IPS-18a (cell line): ENCODE measurements at regions not wholly inside any gene's neighbourhood (a gene's known extent, or its start where the extent isn't known, plus 50 kb on each side); places are given as distances from the start of the nearest gene placed in this dataset.

ENCODE experiments used
- H3K27ac ChIP-seq: one replicate; pipeline ENCODE4 v1.5.1; 2013; ENCODE audit warnings: low read length
- H3K27me3 ChIP-seq: one replicate; pipeline ENCODE4 v1.6.1; 2013; ENCODE audit warnings: mild to moderate bottlenecking, low read length; ENCODE audit not compliant: control insufficient read depth, insufficient read depth
- H3K36me3 ChIP-seq: one replicate; pipeline ENCODE4 v1.6.1; 2013; ENCODE audit warnings: low read depth, low read length; ENCODE audit not compliant: control insufficient read depth
- H3K4me1 ChIP-seq: one replicate; pipeline ENCODE4 v1.6.1; 2013; ENCODE audit warnings: low read depth, low read length; ENCODE audit not compliant: control insufficient read depth
- H3K4me3 ChIP-seq: one replicate; pipeline ENCODE4 v1.5.1; 2013; ENCODE audit warnings: low read length
- H3K9ac ChIP-seq: one replicate; pipeline ENCODE4 v1.6.1; 2013; ENCODE audit warnings: mild to moderate bottlenecking, low read length, moderate library complexity
- H3K9me3 ChIP-seq: one replicate; pipeline ENCODE4 v1.6.1; 2013; ENCODE audit warnings: low read depth, low read length; ENCODE audit not compliant: control insufficient read depth

DNA sequence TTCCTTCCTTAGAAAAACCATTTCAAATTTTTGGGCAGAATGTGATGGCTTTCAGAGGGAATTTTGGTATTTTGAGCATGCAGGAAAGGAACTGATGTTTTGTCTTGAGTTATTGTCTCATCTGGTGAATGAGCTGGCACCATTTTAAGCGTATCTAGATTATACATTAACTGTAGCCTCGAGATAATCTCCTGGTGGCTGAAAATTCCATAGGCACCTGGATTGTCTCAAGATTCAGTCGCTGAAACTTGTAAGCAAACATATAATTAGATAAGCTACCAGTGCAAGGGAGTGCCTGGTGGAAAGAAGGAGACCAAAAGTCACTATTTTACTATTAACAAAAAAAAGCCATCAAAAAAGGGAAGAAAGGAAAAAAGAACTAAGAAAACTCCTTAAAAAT lies 687.8 kb upstream of the DDX18 start:
- no peak overlapping the region for H3K4me3 ChIP-seq
- H3K27ac ChIP-seq: no peak overlapping the region
- no peaks in the 10 kb centered on the region for H3K27me3 ChIP-seq
- no peak overlapping the region for H3K9ac ChIP-seq
- no peaks in the 10 kb centered on the region for H3K4me1 ChIP-seq
- no peaks in the 10 kb centered on the region for H3K9me3 ChIP-seq
- no peaks in the 10 kb centered on the region for H3K36me3 ChIP-seq

DNA sequence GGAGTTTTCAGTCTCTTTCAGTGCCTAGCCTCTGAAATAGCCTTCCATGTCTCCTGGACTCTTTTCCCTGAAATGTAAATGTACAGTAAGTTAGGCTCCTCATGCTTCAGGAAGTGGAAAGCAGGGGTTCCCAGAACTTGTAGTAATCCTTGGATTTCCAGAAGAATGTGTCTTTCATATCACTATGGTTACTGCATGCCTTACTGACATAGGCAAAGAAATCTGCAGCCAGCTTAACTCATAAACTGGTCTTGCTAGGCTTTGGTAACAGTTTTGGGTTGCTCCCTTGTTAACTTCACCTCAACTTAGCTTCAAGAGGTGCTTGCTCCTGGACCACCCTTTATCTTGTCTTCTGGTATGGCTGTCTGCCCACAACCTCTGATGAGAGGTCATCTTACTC lies 686.8 kb upstream of the DDX18 start:
- H3K27ac ChIP-seq: no peak overlapping the region
- H3K36me3 ChIP-seq: no peaks in the 10 kb centered on the region
- H3K4me3 ChIP-seq: no peak overlapping the region
- no peaks in the 10 kb centered on the region for H3K27me3 ChIP-seq
- no peaks in the 10 kb centered on the region for H3K4me1 ChIP-seq
- no peak overlapping the region for H3K9ac ChIP-seq
- no peaks in the 10 kb centered on the region for H3K9me3 ChIP-seq

DNA sequence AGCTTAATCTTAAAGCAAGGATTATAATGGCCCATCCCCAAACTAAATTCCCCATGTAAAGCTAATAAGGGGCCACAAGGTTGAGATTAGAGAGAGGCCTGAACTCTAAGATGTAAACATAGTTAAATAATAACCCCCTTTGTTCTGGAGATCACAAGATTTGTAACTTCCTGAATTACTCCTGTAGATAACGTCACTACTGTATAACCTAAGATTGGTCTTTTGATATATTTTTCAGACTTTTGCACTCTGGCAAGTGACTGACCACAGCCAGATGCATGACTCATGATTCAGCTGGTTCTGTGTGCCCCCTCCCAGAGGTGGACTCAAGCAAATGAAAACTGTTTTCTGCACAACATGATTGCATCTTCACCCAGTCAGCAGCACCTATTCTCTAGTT lies 686.0 kb upstream of the DDX18 start:
- H3K4me3 ChIP-seq: no peak overlapping the region
- no peaks in the 10 kb centered on the region for H3K9me3 ChIP-seq
- no peak overlapping the region for H3K9ac ChIP-seq
- H3K4me1 ChIP-seq: no peaks in the 10 kb centered on the region
- no peak overlapping the region for H3K27ac ChIP-seq
- no peaks in the 10 kb centered on the region for H3K36me3 ChIP-seq
- H3K27me3 ChIP-seq: no peaks in the 10 kb centered on the region

DNA sequence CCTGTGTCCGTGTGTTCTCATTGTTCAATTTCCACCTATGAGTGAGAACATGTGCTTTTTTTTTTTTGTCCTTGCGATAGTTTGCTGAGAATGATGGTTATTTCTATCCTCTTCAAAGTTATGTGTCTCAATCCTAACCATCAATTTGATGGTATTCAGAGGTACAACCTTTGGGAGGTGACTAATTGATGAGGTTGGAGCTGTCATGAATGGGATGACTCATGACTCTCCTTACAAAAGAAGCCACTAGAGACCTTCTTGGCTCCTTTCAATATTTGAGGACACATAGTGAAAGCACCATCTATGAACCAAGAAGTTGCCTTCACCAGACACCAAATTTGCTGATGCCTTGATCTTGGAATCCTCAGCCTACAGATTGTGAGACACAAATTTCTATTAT lies 677.1 kb upstream of the DDX18 start:
- H3K27me3 ChIP-seq: no peaks in the 10 kb centered on the region
- no peak overlapping the region for H3K4me3 ChIP-seq
- H3K27ac ChIP-seq: no peak overlapping the region
- no peaks in the 10 kb centered on the region for H3K36me3 ChIP-seq
- H3K9me3 ChIP-seq: no peaks in the 10 kb centered on the region
- H3K9ac ChIP-seq: no peak overlapping the region
- no peaks in the 10 kb centered on the region for H3K4me1 ChIP-seq

DNA sequence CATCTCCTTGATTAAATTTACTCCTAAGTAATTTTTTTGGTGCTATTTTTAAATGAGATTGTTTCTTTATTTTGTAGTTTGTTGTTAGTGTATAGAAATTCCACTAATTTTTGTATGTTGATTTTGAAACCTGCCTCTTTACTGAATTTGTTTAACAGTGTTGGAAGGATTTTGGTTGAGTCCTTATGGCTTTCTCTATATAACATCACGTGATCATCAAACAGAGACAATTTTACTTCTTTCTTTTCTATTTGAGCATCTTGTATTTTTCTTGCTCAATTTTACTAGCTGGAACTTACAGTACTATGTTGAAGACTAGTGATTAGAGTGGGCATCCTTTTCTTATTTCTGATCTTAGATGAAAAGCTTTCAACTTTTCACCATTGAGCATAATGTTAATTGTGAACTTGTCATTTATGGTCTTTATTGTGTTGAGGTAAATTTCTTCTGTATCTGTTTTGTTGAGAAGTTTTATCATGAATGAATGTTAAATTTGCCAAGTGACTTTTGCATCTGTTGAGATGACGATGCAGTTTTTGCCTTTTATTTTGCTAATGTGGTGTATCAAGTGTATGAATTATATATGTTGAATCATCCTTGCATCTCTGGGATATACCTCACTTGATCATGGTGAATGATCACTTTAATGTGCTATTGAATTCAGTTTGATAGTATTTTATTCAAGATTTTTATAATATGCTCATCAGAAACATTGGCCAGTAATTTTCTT lies 645.3 kb upstream of the DDX18 start:
- H3K9ac ChIP-seq: no peak overlapping the region
- no peaks in the 10 kb centered on the region for H3K27me3 ChIP-seq
- peaks cover 12% of the 10 kb centered on the region for H3K9me3 ChIP-seq
- H3K36me3 ChIP-seq: no peaks in the 10 kb centered on the region
- H3K27ac ChIP-seq: no peak overlapping the region
- no peaks in the 10 kb centered on the region for H3K4me1 ChIP-seq
- no peak overlapping the region for H3K4me3 ChIP-seq

DNA sequence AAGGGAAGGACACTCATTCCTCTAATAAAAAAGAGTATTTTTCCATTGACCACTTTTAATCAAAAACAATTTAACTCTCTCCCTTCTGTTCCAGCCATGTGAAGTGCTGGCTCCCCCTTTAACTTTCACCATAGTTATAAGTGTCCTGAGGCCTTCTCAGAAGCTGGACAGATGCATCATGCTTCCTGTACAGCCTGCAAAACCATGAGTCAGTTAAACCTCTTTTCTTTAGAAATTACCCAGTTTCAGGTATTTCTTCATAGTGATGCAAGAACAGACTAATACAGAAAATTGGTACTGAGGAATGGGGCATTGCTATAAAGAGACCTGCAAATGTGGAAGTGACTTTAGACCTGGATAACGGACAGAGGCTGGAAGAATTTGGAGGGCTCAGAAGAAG lies 643.6 kb upstream of the DDX18 start:
- Histone ChIP-seq H3K9me3 (peaks cover 12% of the 10 kb centered on the region), H3K36me3 (no peaks in the 10 kb centered on the region), H3K27ac (no peak overlapping the region), H3K4me1 (no peaks in the 10 kb centered on the region), H3K4me3 (no peak overlapping the region), H3K27me3 (no peaks in the 10 kb centered on the region), H3K9ac (no peak overlapping the region)

DNA sequence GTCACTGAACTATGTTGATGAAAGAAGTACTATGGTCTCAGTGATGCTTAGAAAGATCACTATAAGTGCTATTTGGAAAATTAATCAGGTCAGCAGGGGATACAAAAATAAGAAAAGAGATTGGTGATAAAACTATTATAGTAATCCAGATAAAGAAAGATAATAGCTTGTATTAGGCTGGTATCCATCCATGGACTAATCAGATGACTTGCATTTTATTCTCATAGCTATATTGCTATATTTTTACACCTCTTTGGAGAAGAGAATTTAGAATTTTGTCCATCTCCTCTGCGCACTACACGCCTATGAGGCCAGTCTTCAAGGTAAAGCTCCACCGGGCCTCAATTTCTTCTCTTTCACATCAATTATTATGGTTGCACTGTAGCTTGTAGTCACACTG lies 635.1 kb upstream of the DDX18 start:
- H3K27me3 ChIP-seq: no peaks in the 10 kb centered on the region
- no peak overlapping the region for H3K9ac ChIP-seq
- no peaks in the 10 kb centered on the region for H3K36me3 ChIP-seq
- H3K27ac ChIP-seq: no peak overlapping the region
- H3K9me3 ChIP-seq: no peaks in the 10 kb centered on the region
- no peak overlapping the region for H3K4me3 ChIP-seq
- no peaks in the 10 kb centered on the region for H3K4me1 ChIP-seq

DNA sequence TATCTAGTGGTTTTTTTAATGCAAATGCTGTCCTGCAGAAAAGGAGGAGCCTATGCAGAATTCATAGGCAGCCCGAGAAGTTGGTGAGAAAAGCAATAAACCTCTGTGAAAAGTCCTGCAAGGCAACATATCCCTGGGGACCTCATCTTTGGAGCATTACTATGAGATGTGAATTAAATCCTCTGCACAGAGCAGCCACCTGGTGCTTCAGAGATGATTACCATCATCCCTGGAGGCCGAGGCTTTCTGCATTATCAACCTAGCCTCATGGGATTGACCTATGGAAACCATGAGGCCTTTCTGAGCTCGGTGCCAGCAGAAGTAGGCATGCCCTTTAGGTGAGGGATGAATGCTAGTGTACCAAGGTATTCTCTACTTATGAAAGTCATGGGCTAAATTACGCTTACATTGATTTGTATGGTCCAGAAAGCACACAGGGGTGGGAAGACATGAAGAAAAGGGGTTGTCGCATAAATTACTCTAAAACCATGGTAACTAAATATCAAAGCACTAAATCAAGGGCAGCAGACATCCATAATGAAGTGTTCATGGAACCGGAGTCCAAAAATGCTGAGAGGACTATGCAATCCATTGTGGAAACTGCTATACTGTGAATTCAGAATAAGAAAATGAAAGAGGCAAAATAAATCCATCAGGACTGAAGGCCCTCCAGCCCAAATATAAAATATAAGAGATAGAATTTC lies 623.5 kb upstream of the DDX18 start:
- no peak overlapping the region for H3K27ac ChIP-seq
- no peak overlapping the region for H3K9ac ChIP-seq
- no peaks in the 10 kb centered on the region for H3K27me3 ChIP-seq
- no peaks in the 10 kb centered on the region for H3K36me3 ChIP-seq
- H3K9me3 ChIP-seq: no peaks in the 10 kb centered on the region
- H3K4me3 ChIP-seq: no peak overlapping the region
- no peaks in the 10 kb centered on the region for H3K4me1 ChIP-seq

DNA sequence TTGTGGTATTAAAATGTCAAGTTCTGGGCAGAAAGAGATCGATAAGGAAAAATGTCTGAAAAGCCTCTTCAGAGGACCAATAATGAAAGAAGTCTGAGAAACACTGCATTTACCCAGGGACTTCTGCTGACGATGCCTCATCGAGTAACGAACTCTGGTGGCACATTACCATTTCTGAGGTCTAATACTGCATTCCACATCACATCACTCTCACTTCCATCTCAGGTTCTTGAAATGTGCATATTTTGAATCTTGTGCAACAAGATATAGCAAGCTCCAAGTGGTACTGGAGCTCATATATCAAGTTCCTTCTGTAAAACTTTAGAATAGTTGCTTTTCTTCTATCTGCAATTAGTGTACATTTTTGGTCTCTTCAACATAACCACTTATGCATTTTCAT lies 619.1 kb upstream of the DDX18 start:
- no peak overlapping the region for H3K27ac ChIP-seq

DNA sequence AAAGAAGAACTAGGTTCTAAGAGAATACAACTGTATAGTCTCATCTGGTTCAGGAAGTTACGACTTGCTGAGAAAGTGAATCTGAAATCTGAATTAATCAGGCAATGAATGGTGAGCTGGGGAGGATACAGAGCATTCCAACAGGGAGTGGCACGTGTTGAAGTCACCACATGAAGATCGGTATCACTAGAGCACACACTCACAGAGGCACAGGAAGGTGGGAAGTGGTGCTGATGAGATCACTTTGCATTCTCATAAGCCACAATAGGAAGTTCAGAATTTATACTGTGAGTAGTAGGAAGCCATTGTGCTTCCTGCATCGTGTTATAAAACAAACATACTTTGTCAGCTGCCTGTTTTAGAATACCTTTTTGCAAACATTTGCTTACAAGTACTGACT lies 615.0 kb upstream of the DDX18 start:
- Histone ChIP-seq H3K4me1 (no peaks in the 10 kb centered on the region), H3K9ac (no peak overlapping the region), H3K27ac (no peak overlapping the region), H3K9me3 (no peaks in the 10 kb centered on the region), H3K4me3 (no peak overlapping the region), H3K27me3 (no peaks in the 10 kb centered on the region), H3K36me3 (no peaks in the 10 kb centered on the region)

More for the DNA sequence above, 619.1 kb upstream of the DDX18 start:
- Histone ChIP-seq H3K36me3 (no peaks in the 10 kb centered on the region), H3K4me1 (no peaks in the 10 kb centered on the region), H3K9me3 (no peaks in the 10 kb centered on the region), H3K27me3 (no peaks in the 10 kb centered on the region), H3K9ac (no peak overlapping the region), H3K4me3 (no peak overlapping the region)

DNA sequence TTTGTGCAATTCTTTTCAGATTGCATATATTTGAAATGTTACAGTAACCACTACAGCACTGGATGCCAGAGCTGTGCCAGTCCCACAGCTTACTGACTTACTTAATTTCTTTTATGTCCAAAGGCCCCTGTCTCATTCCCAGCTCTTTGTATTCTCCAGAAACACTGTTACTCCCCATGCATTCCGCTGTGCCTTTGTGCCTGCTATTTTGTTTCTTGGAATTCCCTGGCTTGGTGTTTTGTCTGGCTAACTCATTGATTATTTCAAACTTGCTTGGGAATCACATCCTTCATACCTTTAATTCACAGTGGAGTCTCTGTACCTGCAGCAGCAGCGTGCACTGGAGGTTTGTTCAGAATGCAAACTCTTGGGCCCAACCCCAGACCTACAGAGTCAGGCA lies 601.9 kb upstream of the DDX18 start:
- H3K27me3 ChIP-seq: no peaks in the 10 kb centered on the region
- peak overlapping the region; percentile 30 for H3K27ac ChIP-seq
- peaks cover 7% of the 10 kb centered on the region for H3K4me1 ChIP-seq
- H3K9ac ChIP-seq: no peak overlapping the region
- no peaks in the 10 kb centered on the region for H3K36me3 ChIP-seq
- H3K9me3 ChIP-seq: no peaks in the 10 kb centered on the region
- no peak overlapping the region for H3K4me3 ChIP-seq

DNA sequence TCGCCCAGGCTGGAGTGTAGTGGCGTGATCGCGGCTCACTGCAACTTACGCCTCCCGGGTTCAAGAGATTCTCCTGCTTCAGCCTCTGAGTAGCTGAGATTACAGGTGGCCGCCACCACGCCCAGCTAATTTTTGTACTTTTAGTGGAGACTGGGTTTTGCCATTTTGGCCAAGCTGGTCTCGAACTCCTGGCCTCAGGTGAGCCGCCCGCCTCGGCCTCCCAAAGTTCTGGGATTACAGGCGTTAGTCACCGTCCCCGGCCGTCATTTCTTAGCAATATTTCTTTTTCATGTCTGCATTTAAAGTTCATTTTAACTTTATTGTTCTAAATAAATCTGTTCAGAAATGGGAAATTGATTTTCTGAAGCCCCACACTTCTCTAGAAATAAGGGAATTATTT lies 597.3 kb upstream of the DDX18 start:
- Histone ChIP-seq H3K4me3 (no peak overlapping the region), H3K9ac (no peak overlapping the region), H3K27me3 (no peaks in the 10 kb centered on the region), H3K9me3 (no peaks in the 10 kb centered on the region), H3K36me3 (no peaks in the 10 kb centered on the region), H3K4me1 (peaks cover 7% of the 10 kb centered on the region), H3K27ac (no peak overlapping the region)
